Activated naive CD8-positive, alpha-beta T cell treated with anti-CD3 and anti-CD28 coated beads, Interleukin-2, amount 50 U/mL, for 16 hours (primary cell): ENCODE measurements at regions not wholly inside any gene's neighbourhood (a gene's known extent, or its start where the extent isn't known, plus 50 kb on each side); places are given as distances from the start of the nearest gene placed in this dataset.
"Not testable (repeated sequence)": the region's sequence is repeated elsewhere in the genome, so short reads cannot be mapped to it uniquely, and the experiment has no call there.

ENCODE experiments used
- DNase-seq: peaks from one replicate; pipeline ENCODE4 v3.0.0-alpha.2; 2020; ENCODE audit warnings: low read depth, low spot score

GRCh38 chr19:13712767-13713201 lies 51.5 kb upstream of the MRI1 start:
- no peak for DNase-seq

- no peak for DNase-seq
Observed at GRCh38 chr19:13707915-13708314, 56.4 kb upstream of the MRI1 start.

- DNase-seq, result no peak
Observed at GRCh38 chr19:13705928-13706447, 58.3 kb upstream of the MRI1 start.

- DNase-seq, result no peak
Observed at GRCh38 chr19:13705201-13705600, 59.1 kb upstream of the MRI1 start.

GRCh38 chr19:13701624-13702023 lies 62.7 kb upstream of the MRI1 start:
- no peak for DNase-seq

- no peak for DNase-seq
Observed at GRCh38 chr19:13700621-13701020, 63.7 kb upstream of the MRI1 start.

- DNase-seq, result no peak
Observed at GRCh38 chr19:13699786-13700185, 64.5 kb upstream of the MRI1 start.

- no peak for DNase-seq
Observed at GRCh38 chr19:13696839-13697238, 67.5 kb upstream of the MRI1 start.

- DNase-seq, result no peak
Observed at GRCh38 chr19:13693889-13694288, 70.4 kb upstream of the MRI1 start.

- DNase-seq, result no peak
Observed at GRCh38 chr19:13691569-13692435, 72.5 kb upstream of the MRI1 start.

GRCh38 chr19:13689085-13689484 lies 75.2 kb upstream of the MRI1 start:
- no peak for DNase-seq

- DNase-seq, result no peak
Observed at GRCh38 chr19:13684021-13684420, 80.3 kb upstream of the MRI1 start.

GRCh38 chr19:13681509-13681908 lies 82.8 kb upstream of the MRI1 start:
- DNase-seq, result no peak

GRCh38 chr19:13680708-13681360 lies 83.5 kb upstream of the MRI1 start:
- DNase-seq, result not testable (repeated sequence)

- not testable (repeated sequence) for DNase-seq
Observed at GRCh38 chr19:13676967-13677366, 87.4 kb upstream of the MRI1 start.

- DNase-seq, result not testable (repeated sequence)
Observed at GRCh38 chr19:13672480-13673175, 91.7 kb upstream of the MRI1 start.

GRCh38 chr19:13670846-13671245 lies 93.5 kb upstream of the MRI1 start:
- DNase-seq, result no peak

- no peak for DNase-seq
Observed at GRCh38 chr19:13669780-13670355, 94.5 kb upstream of the MRI1 start.

GRCh38 chr19:13668964-13669363 lies 95.4 kb upstream of the MRI1 start:
- DNase-seq, result no peak

- DNase-seq, result no peak
Observed at GRCh38 chr19:13666165-13666564, 98.2 kb upstream of the MRI1 start.

- DNase-seq, result no peak
Observed at GRCh38 chr19:13665125-13665905, 99.0 kb upstream of the MRI1 start.
